ENCODE measurements at regions not wholly inside any gene's neighbourhood (a gene's known extent, or its start where the extent isn't known, plus 50 kb on each side); places are given as distances from the start of the nearest gene placed in this dataset.

- in situ Hi-C loops (cut with MboI) = no loop called here
These were observed 181.3 kb downstream of the INSIG2 start for GRCh38 chr2:118269408-118270051.

More at GRCh38 chr2:118269408-118270051, 181.3 kb downstream of the INSIG2 start:
- TF ChIP-seq, protein P1, sequence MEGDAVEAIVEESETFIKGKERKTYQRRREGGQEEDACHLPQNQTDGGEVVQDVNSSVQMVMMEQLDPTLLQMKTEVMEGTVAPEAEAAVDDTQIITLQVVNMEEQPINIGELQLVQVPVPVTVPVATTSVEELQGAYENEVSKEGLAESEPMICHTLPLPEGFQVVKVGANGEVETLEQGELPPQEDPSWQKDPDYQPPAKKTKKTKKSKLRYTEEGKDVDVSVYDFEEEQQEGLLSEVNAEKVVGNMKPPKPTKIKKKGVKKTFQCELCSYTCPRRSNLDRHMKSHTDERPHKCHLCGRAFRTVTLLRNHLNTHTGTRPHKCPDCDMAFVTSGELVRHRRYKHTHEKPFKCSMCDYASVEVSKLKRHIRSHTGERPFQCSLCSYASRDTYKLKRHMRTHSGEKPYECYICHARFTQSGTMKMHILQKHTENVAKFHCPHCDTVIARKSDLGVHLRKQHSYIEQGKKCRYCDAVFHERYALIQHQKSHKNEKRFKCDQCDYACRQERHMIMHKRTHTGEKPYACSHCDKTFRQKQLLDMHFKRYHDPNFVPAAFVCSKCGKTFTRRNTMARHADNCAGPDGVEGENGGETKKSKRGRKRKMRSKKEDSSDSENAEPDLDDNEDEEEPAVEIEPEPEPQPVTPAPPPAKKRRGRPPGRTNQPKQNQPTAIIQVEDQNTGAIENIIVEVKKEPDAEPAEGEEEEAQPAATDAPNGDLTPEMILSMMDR (IDR thresholded peaks at IDR 0.05 in 2 of 3, conservative IDR thresholded peaks at IDR 0.05 in 1 of 3; ENCODE audit: control insufficient read depth in 2 of 3, extremely low read depth in 1 of 3, insufficient read depth in 1 of 3, low read depth in 3 of 3, low read length in 3 of 3) = peak; percentile 41 to 50 (median 45); a peak in 4 of 6 replicates
- TF ChIP-seq BACH1 (IDR thresholded peaks at IDR 0.05; ENCODE audit: borderline replicate concordance) = no peak
- no peak for TF ChIP-seq CREB1 (IDR thresholded peaks at IDR 0.05; ENCODE audit: low read depth)
- TF ChIP-seq CHD2 (IDR thresholded peaks at IDR 0.05; ENCODE audit: borderline replicate concordance, low read depth, low read length) = no peak
- no peak for TF ChIP-seq NFYB (IDR thresholded peaks at IDR 0.05; ENCODE audit: insufficient read depth, low read depth, low read length)
- no peak for TF ChIP-seq NR2F1 (conservative IDR thresholded peaks at IDR 0.05)
- peak; percentile 55; the same call in 1 of the 2 replicates for TF ChIP-seq SMC3 (IDR thresholded peaks at IDR 0.05; ENCODE audit: borderline replicate concordance, low read length)
- peak; percentile 55 for TF ChIP-seq RAD21 (IDR thresholded peaks at IDR 0.05; ENCODE audit: insufficient read depth, low read depth, low read length)
- H3K4me2 ChIP-seq (ENCODE audit: control insufficient read depth, insufficient read depth) = no peak overlapping the region
- DNase-seq (ENCODE audit: low read depth, low spot score) (no peak), ATAC-seq (peak; percentile 77), FAIRE-seq (no peak)
- no TSS peak for BruUV-seq (replicated peaks)
- H4K20me1 ChIP-seq (ENCODE audit: control insufficient read depth, insufficient read depth) = no peaks in the 10 kb centered on the region
- no peaks in the 10 kb centered on the region for H3K9me3 ChIP-seq (replicated peaks; ENCODE audit: control insufficient read depth, insufficient read depth, low read length)
- POLR2A ChIA-PET = no interaction called here
- SMC1A ChIA-PET (ENCODE audit: uncharacterized antibody, unreplicated experiment) = interaction anchor here (1.3 to 1.6 kb wide), 3 partner anchors 46 to 221 kb away, joined by 4 to 5 read pairs (median 4); no protein-coding TSS in a partner anchor
- H3K27me3 ChIP-seq (replicated peaks in 1 of 2; ENCODE audit: control insufficient read depth in 2 of 2, insufficient read depth in 2 of 2, low read length in 1 of 2) = no peaks in the 10 kb centered on the region
- H3K4me1 ChIP-seq (ENCODE audit: control insufficient read depth, insufficient read depth, low read length) = no peaks in the 10 kb centered on the region
- intact Hi-C loops (cut with micrococcal nuclease; ENCODE audit: unreplicated experiment) = loop anchor here (1.0 kb wide), 1 partner anchor 47 kb away; no protein-coding TSS in a partner anchor
- no peaks in the 10 kb centered on the region for H3K36me3 ChIP-seq (ENCODE audit: control insufficient read depth in 2 of 2, insufficient read depth in 2 of 2, low read length in 1 of 2)
- no peak overlapping the region for H2AFZ ChIP-seq (ENCODE audit: control insufficient read depth, low read depth, low read length)
- CTCF ChIA-PET = interaction anchor here (0.7 to 1.8 kb wide), 3 partner anchors 47 to 237 kb away, joined by 3 to 9 read pairs (median 4); no protein-coding TSS in a partner anchor
- no peak overlapping the region for H3K4me3 ChIP-seq
- H3K9ac ChIP-seq (ENCODE audit: control insufficient read depth, insufficient read depth, low read length) = no peak overlapping the region
- no peak overlapping the region for H3K27ac ChIP-seq (ENCODE audit: control insufficient read depth, insufficient read depth)
- WGBS (ENCODE audit: insufficient coverage, insufficient replicate concordance, low lambda C conversion rate, missing lambda C conversion rate) = 33% methylated on average over 9 of the region's 9 CpGs
- RAD21 ChIA-PET (ENCODE audit: unreplicated experiment) = no interaction called here
- H3K79me2 ChIP-seq (ENCODE audit: control insufficient read depth, insufficient read depth, low read length) = no peaks in the 10 kb centered on the region

Data from GM12878 (cell line).